ENCODE measurements at regions not wholly inside any gene's neighbourhood (a gene's known extent, or its start where the extent isn't known, plus 50 kb on each side); places are given as distances from the start of the nearest gene placed in this dataset.

DNA sequence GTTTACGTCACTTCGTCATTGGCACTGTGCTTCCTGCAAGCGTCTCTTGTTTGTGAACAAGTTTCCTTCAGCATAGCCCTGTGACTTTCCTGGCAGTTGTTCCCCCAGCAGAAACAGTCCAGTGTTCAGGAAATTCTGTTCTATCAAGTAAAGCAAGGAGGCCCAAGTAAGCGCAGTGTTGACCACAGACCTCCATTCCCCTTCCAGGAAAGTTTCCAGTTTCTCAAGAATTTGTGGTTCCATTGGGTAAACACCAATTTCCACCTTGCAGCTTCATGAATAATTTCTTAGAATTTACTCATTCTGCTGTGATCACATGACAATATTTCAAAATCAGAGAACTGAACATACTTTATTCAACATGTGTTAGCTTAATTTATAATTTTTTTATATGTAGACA, 88.5 kb upstream of the ETV3 start:
- CTCF ChIA-PET: interaction anchor here (1.6 kb wide), 1 partner anchor 10 kb away, joined by 4 read pairs; no protein-coding TSS in a partner anchor

GRCh38 chr1:157219600-157219999, 81.4 kb upstream of the ETV3 start:
- ChIA-PET POLR2A (no interaction called here), CTCF (no interaction called here)

More for the DNA sequence above, 88.5 kb upstream of the ETV3 start:
- TF ChIP-seq, protein P1, sequence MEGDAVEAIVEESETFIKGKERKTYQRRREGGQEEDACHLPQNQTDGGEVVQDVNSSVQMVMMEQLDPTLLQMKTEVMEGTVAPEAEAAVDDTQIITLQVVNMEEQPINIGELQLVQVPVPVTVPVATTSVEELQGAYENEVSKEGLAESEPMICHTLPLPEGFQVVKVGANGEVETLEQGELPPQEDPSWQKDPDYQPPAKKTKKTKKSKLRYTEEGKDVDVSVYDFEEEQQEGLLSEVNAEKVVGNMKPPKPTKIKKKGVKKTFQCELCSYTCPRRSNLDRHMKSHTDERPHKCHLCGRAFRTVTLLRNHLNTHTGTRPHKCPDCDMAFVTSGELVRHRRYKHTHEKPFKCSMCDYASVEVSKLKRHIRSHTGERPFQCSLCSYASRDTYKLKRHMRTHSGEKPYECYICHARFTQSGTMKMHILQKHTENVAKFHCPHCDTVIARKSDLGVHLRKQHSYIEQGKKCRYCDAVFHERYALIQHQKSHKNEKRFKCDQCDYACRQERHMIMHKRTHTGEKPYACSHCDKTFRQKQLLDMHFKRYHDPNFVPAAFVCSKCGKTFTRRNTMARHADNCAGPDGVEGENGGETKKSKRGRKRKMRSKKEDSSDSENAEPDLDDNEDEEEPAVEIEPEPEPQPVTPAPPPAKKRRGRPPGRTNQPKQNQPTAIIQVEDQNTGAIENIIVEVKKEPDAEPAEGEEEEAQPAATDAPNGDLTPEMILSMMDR (IDR thresholded peaks at IDR 0.05; ENCODE audit: control extremely low read depth, extremely low read depth, low read depth, missing control alignments): no peak
- POLR2A ChIA-PET: no interaction called here
- DNase-seq (ENCODE audit: extremely low spot score): no peak

GRCh38 chr1:157219182-157219581, 81.0 kb upstream of the ETV3 start:
- no peak for DNase-seq (ENCODE audit: extremely low spot score)
- TF ChIP-seq, protein P1 (IDR thresholded peaks at IDR 0.05; ENCODE audit: control extremely low read depth, extremely low read depth, low read depth, missing control alignments): no peak
- CTCF ChIA-PET: no interaction called here
- POLR2A ChIA-PET: no interaction called here

More at GRCh38 chr1:157219600-157219999, 81.4 kb upstream of the ETV3 start:
- DNase-seq (ENCODE audit: extremely low spot score): no peak
- TF ChIP-seq, protein P1 (IDR thresholded peaks at IDR 0.05; ENCODE audit: control extremely low read depth, extremely low read depth, low read depth, missing control alignments): no peak

DNA sequence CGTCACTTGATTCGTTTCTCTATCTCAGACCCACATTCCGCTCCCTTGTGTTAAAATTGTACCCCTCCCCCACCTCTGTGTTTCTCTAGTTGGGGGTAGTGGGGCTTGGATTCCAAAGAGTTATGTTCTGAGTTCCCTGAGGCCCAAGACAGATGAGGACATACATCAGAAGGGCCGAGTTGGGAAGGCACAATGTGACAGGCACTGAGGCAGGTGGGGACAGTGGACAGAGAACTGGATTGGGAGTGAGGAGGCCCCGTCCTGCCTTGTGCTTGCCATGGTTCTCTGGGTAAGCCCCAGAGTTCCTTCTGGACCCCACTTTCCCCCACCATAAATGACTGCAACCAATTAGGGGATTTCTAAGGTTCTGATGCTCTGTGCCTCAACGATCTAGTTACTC, 80.5 kb upstream of the ETV3 start:
- CTCF ChIA-PET: interaction anchor here (1.1 to 1.6 kb wide), 2 partner anchors 9 to 22 kb away, joined by 3 to 5 read pairs; no protein-coding TSS in a partner anchor
- DNase-seq (ENCODE audit: extremely low spot score): no peak
- TF ChIP-seq, protein P1 (IDR thresholded peaks at IDR 0.05; ENCODE audit: control extremely low read depth, extremely low read depth, low read depth, missing control alignments): no peak
- POLR2A ChIA-PET: no interaction called here

- no peak for DNase-seq (ENCODE audit: extremely low spot score)
- ChIA-PET CTCF (interaction anchor here (0.7 to 1.6 kb wide), 4 partner anchors 8 to 33 kb away, joined by 3 to 5 read pairs (median 4); no protein-coding TSS in a partner anchor), POLR2A (no interaction called here)
- TF ChIP-seq, protein P1 (IDR thresholded peaks at IDR 0.05; ENCODE audit: control extremely low read depth, extremely low read depth, low read depth, missing control alignments): no peak
Measured at GRCh38 chr1:157217486-157217885, 79.3 kb upstream of the ETV3 start.

DNA sequence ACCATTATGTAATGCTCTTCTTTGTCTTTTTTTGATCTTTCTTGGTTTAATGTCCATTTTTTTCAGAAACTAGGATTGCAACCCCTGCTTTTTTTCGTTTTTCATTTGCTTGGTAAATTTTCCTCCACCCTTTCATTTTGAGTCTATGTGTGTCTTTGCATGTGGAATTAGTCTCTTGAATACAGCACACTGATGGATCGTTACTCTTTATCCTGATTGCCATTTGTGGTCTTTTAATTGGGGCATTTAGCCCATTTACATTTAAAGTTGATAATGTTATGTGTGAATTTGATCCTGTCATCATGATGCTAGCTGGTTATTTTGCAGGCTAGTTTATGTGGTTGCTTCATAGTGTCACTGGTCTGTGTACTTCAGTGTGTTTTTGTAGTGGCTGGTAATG, 75.6 kb upstream of the ETV3 start:
- POLR2A ChIA-PET: no interaction called here

More for the DNA sequence above, 75.6 kb upstream of the ETV3 start:
- DNase-seq (ENCODE audit: extremely low spot score): no peak
- CTCF ChIA-PET: interaction anchor here (2.2 kb wide), 1 partner anchor 18 kb away, joined by 7 read pairs; no protein-coding TSS in a partner anchor
- TF ChIP-seq, protein P1 (IDR thresholded peaks at IDR 0.05; ENCODE audit: control extremely low read depth, extremely low read depth, low read depth, missing control alignments): no peak

Data from GM10248 (cell line).